ENCODE measurements at regions not wholly inside any gene's neighbourhood (a gene's known extent, or its start where the extent isn't known, plus 50 kb on each side); places are given as distances from the start of the nearest gene placed in this dataset.

DNA sequence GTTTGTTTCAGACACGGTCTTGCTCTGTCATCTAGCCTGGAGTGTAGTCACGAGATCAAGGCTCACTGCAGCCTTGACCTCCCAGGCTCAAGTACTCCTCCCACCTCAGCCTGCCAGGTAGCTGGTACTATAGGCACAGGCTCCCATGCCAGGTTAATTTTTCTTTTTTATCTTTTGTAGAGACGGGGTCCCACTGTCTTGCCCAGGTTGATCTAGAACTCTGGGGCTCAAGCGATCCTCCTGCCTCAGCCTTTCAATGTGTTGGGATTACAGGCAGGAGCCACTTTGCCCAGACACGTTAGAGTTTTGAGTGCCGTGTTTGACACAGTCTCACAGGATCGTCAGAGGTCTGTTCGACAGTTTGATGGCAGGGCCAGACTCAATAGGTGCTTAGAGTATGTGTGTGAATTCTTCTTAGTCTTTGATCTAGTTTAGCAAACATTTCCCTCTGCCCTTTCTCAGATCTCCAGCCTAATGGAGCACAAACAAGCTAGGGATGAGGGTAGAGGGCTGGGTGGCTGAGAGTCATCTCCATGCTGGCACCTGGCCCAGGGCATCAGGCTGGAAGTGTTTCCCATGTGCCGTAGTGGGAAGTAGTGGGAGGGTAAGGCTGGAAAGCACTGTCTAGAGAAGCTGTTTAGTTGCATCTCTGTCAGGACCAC is 66.1 kb upstream of the DLG1 start (continued):
- no peak for TF ChIP-seq ARNT2 (CRISPR knock-in tag; IDR thresholded peaks at IDR 0.05; ENCODE audit: low read depth)
- TF ChIP-seq, protein P1, sequence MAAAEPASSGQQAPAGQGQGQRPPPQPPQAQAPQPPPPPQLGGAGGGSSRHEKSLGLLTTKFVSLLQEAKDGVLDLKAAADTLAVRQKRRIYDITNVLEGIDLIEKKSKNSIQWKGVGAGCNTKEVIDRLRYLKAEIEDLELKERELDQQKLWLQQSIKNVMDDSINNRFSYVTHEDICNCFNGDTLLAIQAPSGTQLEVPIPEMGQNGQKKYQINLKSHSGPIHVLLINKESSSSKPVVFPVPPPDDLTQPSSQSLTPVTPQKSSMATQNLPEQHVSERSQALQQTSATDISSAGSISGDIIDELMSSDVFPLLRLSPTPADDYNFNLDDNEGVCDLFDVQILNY (CRISPR knock-in tag; conservative IDR thresholded peaks at IDR 0.05), result no peak
- no peak for TF ChIP-seq CBX1 (IDR thresholded peaks at IDR 0.05; ENCODE audit: low read depth)
- TF ChIP-seq ZNF550 (CRISPR knock-in tag; IDR thresholded peaks at IDR 0.05; ENCODE audit: borderline replicate concordance), result no peak
- TF ChIP-seq, protein P2, sequence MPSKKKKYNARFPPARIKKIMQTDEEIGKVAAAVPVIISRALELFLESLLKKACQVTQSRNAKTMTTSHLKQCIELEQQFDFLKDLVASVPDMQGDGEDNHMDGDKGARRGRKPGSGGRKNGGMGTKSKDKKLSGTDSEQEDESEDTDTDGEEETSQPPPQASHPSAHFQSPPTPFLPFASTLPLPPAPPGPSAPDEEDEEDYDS (CRISPR knock-in tag; IDR thresholded peaks at IDR 0.05), result no peak; the same call in 1 of the 2 replicates
- peak; percentile 35 for TF ChIP-seq HOXA3 (CRISPR knock-in tag; IDR thresholded peaks at IDR 0.05)
- TF ChIP-seq ZFP37 (CRISPR knock-in tag; IDR thresholded peaks at IDR 0.05; ENCODE audit: borderline replicate concordance), result no peak
- TF ChIP-seq ZSCAN12 (CRISPR knock-in tag; IDR thresholded peaks at IDR 0.05), result no peak
- TF ChIP-seq, protein P3, sequence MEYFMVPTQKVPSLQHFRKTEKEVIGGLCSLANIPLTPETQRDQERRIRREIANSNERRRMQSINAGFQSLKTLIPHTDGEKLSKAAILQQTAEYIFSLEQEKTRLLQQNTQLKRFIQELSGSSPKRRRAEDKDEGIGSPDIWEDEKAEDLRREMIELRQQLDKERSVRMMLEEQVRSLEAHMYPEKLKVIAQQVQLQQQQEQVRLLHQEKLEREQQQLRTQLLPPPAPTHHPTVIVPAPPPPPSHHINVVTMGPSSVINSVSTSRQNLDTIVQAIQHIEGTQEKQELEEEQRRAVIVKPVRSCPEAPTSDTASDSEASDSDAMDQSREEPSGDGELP (IDR thresholded peaks at IDR 0.05; ENCODE audit: borderline replicate concordance, low read depth), result no peak
- TF ChIP-seq, protein P4, sequence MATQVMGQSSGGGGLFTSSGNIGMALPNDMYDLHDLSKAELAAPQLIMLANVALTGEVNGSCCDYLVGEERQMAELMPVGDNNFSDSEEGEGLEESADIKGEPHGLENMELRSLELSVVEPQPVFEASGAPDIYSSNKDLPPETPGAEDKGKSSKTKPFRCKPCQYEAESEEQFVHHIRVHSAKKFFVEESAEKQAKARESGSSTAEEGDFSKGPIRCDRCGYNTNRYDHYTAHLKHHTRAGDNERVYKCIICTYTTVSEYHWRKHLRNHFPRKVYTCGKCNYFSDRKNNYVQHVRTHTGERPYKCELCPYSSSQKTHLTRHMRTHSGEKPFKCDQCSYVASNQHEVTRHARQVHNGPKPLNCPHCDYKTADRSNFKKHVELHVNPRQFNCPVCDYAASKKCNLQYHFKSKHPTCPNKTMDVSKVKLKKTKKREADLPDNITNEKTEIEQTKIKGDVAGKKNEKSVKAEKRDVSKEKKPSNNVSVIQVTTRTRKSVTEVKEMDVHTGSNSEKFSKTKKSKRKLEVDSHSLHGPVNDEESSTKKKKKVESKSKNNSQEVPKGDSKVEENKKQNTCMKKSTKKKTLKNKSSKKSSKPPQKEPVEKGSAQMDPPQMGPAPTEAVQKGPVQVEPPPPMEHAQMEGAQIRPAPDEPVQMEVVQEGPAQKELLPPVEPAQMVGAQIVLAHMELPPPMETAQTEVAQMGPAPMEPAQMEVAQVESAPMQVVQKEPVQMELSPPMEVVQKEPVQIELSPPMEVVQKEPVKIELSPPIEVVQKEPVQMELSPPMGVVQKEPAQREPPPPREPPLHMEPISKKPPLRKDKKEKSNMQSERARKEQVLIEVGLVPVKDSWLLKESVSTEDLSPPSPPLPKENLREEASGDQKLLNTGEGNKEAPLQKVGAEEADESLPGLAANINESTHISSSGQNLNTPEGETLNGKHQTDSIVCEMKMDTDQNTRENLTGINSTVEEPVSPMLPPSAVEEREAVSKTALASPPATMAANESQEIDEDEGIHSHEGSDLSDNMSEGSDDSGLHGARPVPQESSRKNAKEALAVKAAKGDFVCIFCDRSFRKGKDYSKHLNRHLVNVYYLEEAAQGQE (IDR thresholded peaks at IDR 0.05; ENCODE audit: borderline replicate concordance in 1 of 2, low read depth in 1 of 2, low read length in 2 of 2), result no peak
- TF ChIP-seq EP300 (IDR thresholded peaks at IDR 0.05; ENCODE audit: low read depth in 2 of 2, low read length in 2 of 2), result peak in 1 of 2 experiments; percentile 65; a peak in 1 of 4 replicates
- TF ChIP-seq EP300 (CRISPR knock-in tag; IDR thresholded peaks at IDR 0.05; ENCODE audit: borderline replicate concordance), result peak; percentile 31; the same call in 1 of the 2 replicates
- no peak for TF ChIP-seq ZFP90 (CRISPR knock-in tag; IDR thresholded peaks at IDR 0.05; ENCODE audit: borderline replicate concordance)
- TF ChIP-seq RXRB (CRISPR knock-in tag; IDR thresholded peaks at IDR 0.05; ENCODE audit: borderline replicate concordance), result peak; percentile 59; the same call in 1 of the 2 replicates
- 0 out of 2 replicates have a peak, but pooled peaks have one; percentile 44 for TF ChIP-seq ZNF772 (CRISPR knock-in tag; IDR thresholded peaks at IDR 0.05)
- no peak for TF ChIP-seq ZNF34 (CRISPR knock-in tag; IDR thresholded peaks at IDR 0.05; ENCODE audit: borderline replicate concordance)
- no peak for TF ChIP-seq FOSL1 (CRISPR knock-in tag; IDR thresholded peaks at IDR 0.05; ENCODE audit: borderline replicate concordance)

Data from HepG2 (cell line).